ENCODE measurements at regions not wholly inside any gene's neighbourhood (a gene's known extent, or its start where the extent isn't known, plus 50 kb on each side); places are given as distances from the start of the nearest gene placed in this dataset.

GRCh38 chr18:42654556-42654955 is 460.9 kb downstream of the RIT2 start:
- TF ChIP-seq POLR2A (IDR thresholded peaks at IDR 0.05) (no peak), CTCF (IDR thresholded peaks at IDR 0.05) (no peak)
